Fibroblast of the aortic adventitia (primary cell): ENCODE measurements at regions not wholly inside any gene's neighbourhood (a gene's known extent, or its start where the extent isn't known, plus 50 kb on each side); places are given as distances from the start of the nearest gene placed in this dataset.

Experiments
- DNase-seq: peaks from one replicate; pipeline ENCODE4 v3.0.0-alpha.2; 2010; ENCODE audit warnings: low read depth
- H3K4me3 ChIP-seq: 2 replicates; pipeline ENCODE4 v1.5.1; 2011; ENCODE audit warnings: low read depth, mild to moderate bottlenecking, control low read depth, low read length, moderate library complexity
- CTCF ChIP-seq: IDR thresholded peaks from 2 replicates; pipeline ENCODE4 v1.5.1; 2011; ENCODE audit warnings: mild to moderate bottlenecking, low read length, control low read depth, inconsistent platforms; ENCODE audit not compliant: insufficient read depth

- DNase-seq = peak; percentile 71
- no peak for TF ChIP-seq CTCF
- H3K4me3 ChIP-seq = no peak overlapping the region
These were observed 221.5 kb upstream of the CELF2 start for GRCh38 chr10:10796061-10796773.

GRCh38 chr10:10796774-10797415 is 220.8 kb upstream of the CELF2 start:
- DNase-seq = peak; percentile 56
- TF ChIP-seq CTCF = no peak

GRCh38 chr10:10797513-10797912 is 220.2 kb upstream of the CELF2 start:
- peak overlapping the region; percentile 9 for H3K4me3 ChIP-seq
- peak; percentile 49 for DNase-seq
- TF ChIP-seq CTCF = no peak

More at GRCh38 chr10:10796774-10797415, 220.8 kb upstream of the CELF2 start:
- H3K4me3 ChIP-seq = peak overlapping the region; percentile 1

- DNase-seq = peak; percentile 68
- peak; percentile 12 for TF ChIP-seq CTCF
- H3K4me3 ChIP-seq = peak overlapping the region; percentile 61
These were observed 219.4 kb upstream of the CELF2 start for GRCh38 chr10:10798102-10798863.

- no peak for DNase-seq
- H3K4me3 ChIP-seq = peak overlapping the region; percentile 61
- TF ChIP-seq CTCF = no peak
These were observed 218.8 kb upstream of the CELF2 start for GRCh38 chr10:10798864-10799192.

- no peak overlapping the region for H3K4me3 ChIP-seq
- peak; percentile 67 for DNase-seq
- no peak for TF ChIP-seq CTCF
These were observed 216.7 kb upstream of the CELF2 start for GRCh38 chr10:10800961-10801360.
